A673 (cell line): ENCODE measurements at regions not wholly inside any gene's neighbourhood (a gene's known extent, or its start where the extent isn't known, plus 50 kb on each side); places are given as distances from the start of the nearest gene placed in this dataset.

Experiments
- BruUV-seq: library from RNA; stranded (reverse); fragments of 400-500 nt; replicated peaks from 2 replicates; lab custom pipeline; 2021; lab: Mats Ljungman, UMichigan
- CTCF ChIA-PET: fragments of 300-600 bp; sonication (Branson Sonifier 250); formaldehyde crosslinking; loops from one replicate; lab custom pipeline; 2022; ENCODE audit warnings: antibody characterized with exemption; lab: Charles Lee
- POLR2A ChIA-PET: fragments of 300-600 bp; sonication (Branson Sonifier 250); formaldehyde crosslinking; loops from one replicate; lab custom pipeline; 2022; ENCODE audit warnings: antibody characterized with exemption; ENCODE audit not compliant: low non-redundant PET; lab: Charles Lee
- DNase-seq: peaks from one replicate; pipeline ENCODE4 v3.0.0-alpha.2; 2015; ENCODE audit warnings: low spot score
- H3K27ac ChIP-seq: fragments of 200-600 bp; sonication (generic); 2 replicates; pipeline ENCODE4 v1.5.1; 2016; ENCODE audit warnings: mixed run types, low read depth, mild to moderate bottlenecking, mixed read lengths, antibody characterized with exemption, low read length; ENCODE audit not compliant: poor library complexity, severe bottlenecking
- H3K27me3 ChIP-seq: fragments of 200-600 bp; sonication (generic); replicated peaks from 2 replicates; pipeline ENCODE4 v1.6.1; 2017; ENCODE audit warnings: mixed run types, low read depth, mild to moderate bottlenecking, mixed read lengths, antibody characterized with exemption, low read length; ENCODE audit not compliant: insufficient read depth, poor library complexity
- H3K36me3 ChIP-seq: fragments of 200-600 bp; sonication (generic); 2 replicates; pipeline ENCODE4 v1.6.1; 2016; ENCODE audit warnings: mixed run types, mild to moderate bottlenecking, mixed read lengths, antibody characterized with exemption, low read length; ENCODE audit not compliant: insufficient read depth, poor library complexity, severe bottlenecking
- H3K4me1 ChIP-seq: fragments of 200-600 bp; sonication (generic); 2 replicates; pipeline ENCODE4 v1.6.1; 2017; ENCODE audit warnings: mixed run types, mild to moderate bottlenecking, mixed read lengths, antibody characterized with exemption, low read length; ENCODE audit not compliant: insufficient read depth, poor library complexity, severe bottlenecking
- H3K4me3 ChIP-seq: fragments of 200-600 bp; sonication (generic); 2 replicates; pipeline ENCODE4 v1.5.1; 2016; ENCODE audit warnings: low read depth, mixed run types, mild to moderate bottlenecking, mixed read lengths, low read length; ENCODE audit not compliant: poor library complexity, severe bottlenecking
- H3K9me3 ChIP-seq: fragments of 200-600 bp; sonication (generic); 2 replicates; pipeline ENCODE4 v1.6.1; 2016; ENCODE audit warnings: mixed run types, low read depth, mild to moderate bottlenecking, mixed read lengths, antibody characterized with exemption, low read length; ENCODE audit not compliant: poor library complexity, severe bottlenecking
- EZH2 ChIP-seq: fragments of 200-600 bp; sonication (generic); IDR thresholded peaks from 2 replicates; pipeline ENCODE4 v1.6.1; 2017; ENCODE audit warnings: borderline replicate concordance, low read depth, mild to moderate bottlenecking, mixed read lengths, antibody characterized with exemption, low read length; ENCODE audit not compliant: poor library complexity, severe bottlenecking
- intact Hi-C: fragments of 100-400 bp; cut with micrococcal nuclease; formaldehyde crosslinking; loops from one replicate; pipeline ENCODE4 v1.10.0; 2022; ENCODE audit not compliant: unreplicated experiment
- TF ChIP-seq, protein P1 (sequence below): fragments of 300-800, 200-600 bp; sonication (generic); conservative IDR thresholded peaks from 2 replicates; pipeline ENCODE4 v1.5.1; 2017; ENCODE audit warnings: low read depth, mild to moderate bottlenecking, antibody characterized with exemption, low read length, moderate library complexity, mixed read lengths

DNA sequence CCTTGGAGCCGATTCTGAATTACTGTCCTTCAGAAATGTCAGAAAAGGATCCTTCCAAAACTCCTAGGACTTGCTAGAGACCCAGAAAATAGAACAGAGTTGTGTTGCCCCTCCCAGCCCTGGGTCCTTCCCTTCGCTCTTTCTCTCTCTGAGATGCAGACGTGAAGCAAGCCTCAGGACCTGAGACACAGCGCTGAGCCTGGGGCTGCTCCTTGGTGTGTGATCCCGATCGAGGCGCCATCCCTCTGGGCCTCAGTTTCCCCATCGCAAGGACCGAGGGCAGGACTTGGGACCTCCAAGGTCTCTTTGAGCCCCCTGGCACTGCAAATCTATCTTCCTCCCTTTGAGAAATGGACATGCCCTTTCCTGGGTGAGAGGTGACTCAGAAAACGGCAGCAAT lies 533.5 kb downstream of the TBC1D22A start:
- no peak overlapping the region for H3K4me3 ChIP-seq
- BruUV-seq, result no TSS peak
- no peak for DNase-seq
- intact Hi-C loops, result no loop called here
- H3K4me1 ChIP-seq, result no peaks in the 10 kb centered on the region
- TF ChIP-seq, protein P1, sequence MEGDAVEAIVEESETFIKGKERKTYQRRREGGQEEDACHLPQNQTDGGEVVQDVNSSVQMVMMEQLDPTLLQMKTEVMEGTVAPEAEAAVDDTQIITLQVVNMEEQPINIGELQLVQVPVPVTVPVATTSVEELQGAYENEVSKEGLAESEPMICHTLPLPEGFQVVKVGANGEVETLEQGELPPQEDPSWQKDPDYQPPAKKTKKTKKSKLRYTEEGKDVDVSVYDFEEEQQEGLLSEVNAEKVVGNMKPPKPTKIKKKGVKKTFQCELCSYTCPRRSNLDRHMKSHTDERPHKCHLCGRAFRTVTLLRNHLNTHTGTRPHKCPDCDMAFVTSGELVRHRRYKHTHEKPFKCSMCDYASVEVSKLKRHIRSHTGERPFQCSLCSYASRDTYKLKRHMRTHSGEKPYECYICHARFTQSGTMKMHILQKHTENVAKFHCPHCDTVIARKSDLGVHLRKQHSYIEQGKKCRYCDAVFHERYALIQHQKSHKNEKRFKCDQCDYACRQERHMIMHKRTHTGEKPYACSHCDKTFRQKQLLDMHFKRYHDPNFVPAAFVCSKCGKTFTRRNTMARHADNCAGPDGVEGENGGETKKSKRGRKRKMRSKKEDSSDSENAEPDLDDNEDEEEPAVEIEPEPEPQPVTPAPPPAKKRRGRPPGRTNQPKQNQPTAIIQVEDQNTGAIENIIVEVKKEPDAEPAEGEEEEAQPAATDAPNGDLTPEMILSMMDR, result no peak
- no peak for TF ChIP-seq EZH2
- no peak overlapping the region for H3K27ac ChIP-seq
- ChIA-PET CTCF (no interaction called here), POLR2A (no interaction called here)
- no peaks in the 10 kb centered on the region for H3K36me3 ChIP-seq
- no peaks in the 10 kb centered on the region for H3K9me3 ChIP-seq
- H3K27me3 ChIP-seq, result peaks cover 38% of the 10 kb centered on the region

DNA sequence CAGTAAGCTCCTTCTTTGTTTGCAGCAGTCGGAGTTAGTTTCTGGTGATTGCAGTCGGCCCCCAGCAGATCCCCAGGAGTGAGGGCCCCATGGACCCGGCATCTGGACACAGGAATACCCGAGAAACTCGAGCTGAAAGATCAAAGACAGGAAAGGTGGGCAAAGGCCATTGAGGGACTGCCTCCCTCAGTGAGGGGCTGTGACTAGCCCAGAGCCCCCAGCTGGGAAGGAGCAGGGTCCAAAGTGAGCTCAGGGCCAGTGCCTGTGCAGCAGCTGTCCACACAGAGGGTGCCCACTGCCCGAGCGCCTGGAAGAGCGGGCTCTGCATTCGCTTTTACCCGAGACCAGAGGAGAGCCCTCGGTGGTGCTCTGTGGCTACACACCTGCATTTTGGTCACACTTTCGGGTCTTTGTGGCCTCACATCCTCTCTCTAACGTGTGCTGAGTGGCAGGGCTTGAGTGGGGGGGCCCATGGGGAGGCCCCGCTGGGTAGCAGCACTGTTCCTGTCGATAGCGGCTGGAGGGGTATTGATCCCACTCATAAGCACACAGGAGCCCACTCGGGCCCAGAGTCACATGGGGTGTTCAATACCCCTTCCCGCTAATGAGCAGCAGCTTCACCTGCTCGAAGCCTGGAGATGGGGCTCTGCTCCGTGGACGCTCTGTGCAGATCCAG lies 532.9 kb downstream of the TBC1D22A start:
- BruUV-seq, result no TSS peak
- ChIA-PET POLR2A (no interaction called here), CTCF (no interaction called here)
- Histone ChIP-seq H3K9me3 (no peaks in the 10 kb centered on the region), H3K4me3 (no peak overlapping the region), H3K27me3 (peaks cover 38% of the 10 kb centered on the region), H3K36me3 (no peaks in the 10 kb centered on the region), H3K27ac (no peak overlapping the region), H3K4me1 (no peaks in the 10 kb centered on the region)
- no peak for DNase-seq
- TF ChIP-seq, protein P1, result no peak
- TF ChIP-seq EZH2, result no peak
- intact Hi-C loops, result no loop called here

DNA sequence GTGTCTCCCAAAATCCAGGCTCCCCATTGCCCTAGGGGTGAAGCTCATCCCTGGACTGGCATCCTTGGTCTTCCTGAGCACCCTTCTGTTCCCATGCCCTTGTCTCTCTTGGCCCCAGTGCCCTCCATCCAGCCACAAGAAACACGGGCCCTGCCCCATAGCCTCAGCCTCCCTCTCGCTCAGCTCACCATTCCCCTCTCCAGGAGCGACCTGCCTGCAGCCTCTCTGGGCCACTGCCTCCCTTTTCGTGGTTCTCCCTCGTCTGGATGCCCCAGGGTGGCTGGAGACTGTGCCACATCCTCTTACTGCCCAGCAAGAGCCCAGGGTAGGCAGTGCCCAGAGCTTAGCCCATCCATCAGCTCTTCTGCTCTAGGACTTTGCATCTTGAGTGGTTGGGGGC lies 532.1 kb downstream of the TBC1D22A start:
- Histone ChIP-seq H3K9me3 (no peaks in the 10 kb centered on the region), H3K36me3 (no peaks in the 10 kb centered on the region), H3K27ac (no peak overlapping the region), H3K27me3 (peaks cover 38% of the 10 kb centered on the region), H3K4me1 (no peaks in the 10 kb centered on the region), H3K4me3 (no peak overlapping the region)
- DNase-seq, result no peak
- TF ChIP-seq, protein P1, result no peak
- no peak for TF ChIP-seq EZH2
- CTCF ChIA-PET, result no interaction called here
- POLR2A ChIA-PET, result no interaction called here
- BruUV-seq, result no TSS peak
- intact Hi-C loops, result no loop called here
